MM.1S (cell line): ENCODE measurements at regions not wholly inside any gene's neighbourhood (a gene's known extent, or its start where the extent isn't known, plus 50 kb on each side); places are given as distances from the start of the nearest gene placed in this dataset.

Experiments used
- DNase-seq: peaks from one replicate; pipeline ENCODE4 v3.0.0-alpha.2; 2015
- H2AFZ ChIP-seq: fragments of 300-600 bp; sonication (generic); 2 replicates; pipeline ENCODE4 v1.6.0; 2016; ENCODE audit warnings: antibody characterized with exemption, low read length
- H3F3A ChIP-seq: fragments of 300-600 bp; sonication (generic); 2 replicates; pipeline ENCODE4 v1.6.1; 2016; ENCODE audit warnings: mild to moderate bottlenecking, antibody characterized with exemption, low read length, moderate library complexity, mixed read lengths; ENCODE audit not compliant: insufficient read depth
- H3K27ac ChIP-seq: fragments of 300-600 bp; sonication (generic); 2 replicates; pipeline ENCODE4 v1.5.1; 2016; ENCODE audit warnings: mild to moderate bottlenecking, low read length
- H3K27me3 ChIP-seq: fragments of 300-600 bp; sonication (generic); replicated peaks from 2 replicates; pipeline ENCODE4 v1.6.0; 2016; ENCODE audit warnings: low read length; ENCODE audit not compliant: insufficient read depth
- H3K36me3 ChIP-seq: fragments of 300-600 bp; sonication (generic); replicated peaks from 2 replicates; pipeline ENCODE4 v1.6.1; 2016; ENCODE audit warnings: mild to moderate bottlenecking, low read length, mixed read lengths; ENCODE audit not compliant: insufficient read depth
- H3K4me1 ChIP-seq: fragments of 300-600 bp; sonication (generic); 2 replicates; pipeline ENCODE4 v1.6.1; 2016; ENCODE audit warnings: low read length, mixed read lengths
- H3K4me2 ChIP-seq: fragments of 300-600 bp; sonication (generic); 2 replicates; pipeline ENCODE4 v1.6.0; 2016; ENCODE audit warnings: low read depth, low read length
- H3K4me3 ChIP-seq: fragments of 300-600 bp; sonication (generic); 2 replicates; pipeline ENCODE4 v1.5.1; 2016; ENCODE audit warnings: low read length, mixed read lengths
- H3K79me2 ChIP-seq: fragments of 300-600 bp; sonication (generic); 2 replicates; pipeline ENCODE4 v1.6.1; 2016; ENCODE audit warnings: mixed run types, low read length, mixed read lengths
- H3K9ac ChIP-seq: fragments of 300-600 bp; sonication (generic); 2 replicates; pipeline ENCODE4 v1.6.1; 2016; ENCODE audit warnings: low read length, mixed read lengths
- H3K9me2 ChIP-seq: fragments of 300-600 bp; sonication (generic); replicated peaks from 2 replicates; pipeline ENCODE4 v1.6.1; 2016; ENCODE audit warnings: mild to moderate bottlenecking, low read length, mixed read lengths; ENCODE audit not compliant: insufficient read depth
- H3K9me3 ChIP-seq: fragments of 300-600 bp; sonication (generic); replicated peaks from 2 replicates; pipeline ENCODE4 v1.6.1; 2016; ENCODE audit warnings: mild to moderate bottlenecking, low read length, mixed read lengths; ENCODE audit not compliant: insufficient read depth
- H4K20me1 ChIP-seq: fragments of 300-600 bp; sonication (generic); 2 replicates; pipeline ENCODE4 v1.6.1; 2016; ENCODE audit warnings: mild to moderate bottlenecking, low read length, moderate library complexity, mixed read lengths; ENCODE audit not compliant: insufficient read depth
- CTCF ChIP-seq: fragments of 300-600 bp; sonication (generic); IDR thresholded peaks from 2 replicates; pipeline ENCODE4 v1.5.1; 2016; ENCODE audit warnings: antibody characterized with exemption, low read length, mixed read lengths
- EZH2 ChIP-seq: fragments of 300-600 bp; sonication (generic); optimal IDR thresholded peaks from 2 replicates; pipeline ENCODE3; 2017; ENCODE audit warnings: low read depth, mild to moderate bottlenecking, antibody characterized with exemption, low read length, mixed read lengths
- EZH2phosphoT487 ChIP-seq: fragments of 300-600 bp; sonication (generic); IDR thresholded peaks from 2 replicates; pipeline ENCODE4 v1.6.1; 2018; ENCODE audit warnings: antibody characterized with exemption, low read length

- no peak overlapping the region for H3K27ac ChIP-seq
- no peaks in the 10 kb centered on the region for H3K79me2 ChIP-seq
- H3K4me3 ChIP-seq = no peak overlapping the region
- no peak overlapping the region for H3K9ac ChIP-seq
- no peaks in the 10 kb centered on the region for H3K9me3 ChIP-seq
- no peaks in the 10 kb centered on the region for H3K36me3 ChIP-seq
- H2AFZ ChIP-seq = no peak overlapping the region
- no peaks in the 10 kb centered on the region for H3K9me2 ChIP-seq
- TF ChIP-seq CTCF (no peak), EZH2 (no peak), EZH2phosphoT487 (no peak)
- H3K4me2 ChIP-seq = no peak overlapping the region
- no peaks in the 10 kb centered on the region for H3K27me3 ChIP-seq
- DNase-seq = no peak
- H3F3A ChIP-seq = no peaks in the 10 kb centered on the region
- no peaks in the 10 kb centered on the region for H4K20me1 ChIP-seq
- H3K4me1 ChIP-seq = no peaks in the 10 kb centered on the region
These were observed 82.9 kb upstream of the DYNLRB2 start for GRCh38 chr16:80457871-80458270.

GRCh38 chr16:80454802-80455201 is 86.0 kb upstream of the DYNLRB2 start:
- no peak for TF ChIP-seq CTCF
- TF ChIP-seq EZH2phosphoT487 = no peak
- TF ChIP-seq EZH2 = no peak
- no peaks in the 10 kb centered on the region for H3K79me2 ChIP-seq
- no peak overlapping the region for H3K4me3 ChIP-seq
- H3K9me2 ChIP-seq = no peaks in the 10 kb centered on the region
- H3K36me3 ChIP-seq = no peaks in the 10 kb centered on the region
- no peaks in the 10 kb centered on the region for H3K9me3 ChIP-seq
- no peaks in the 10 kb centered on the region for H3K4me1 ChIP-seq
- H2AFZ ChIP-seq = no peak overlapping the region
- no peak for DNase-seq
- no peaks in the 10 kb centered on the region for H3F3A ChIP-seq
- H3K27me3 ChIP-seq = no peaks in the 10 kb centered on the region
- H4K20me1 ChIP-seq = no peaks in the 10 kb centered on the region
- no peak overlapping the region for H3K27ac ChIP-seq
- no peak overlapping the region for H3K4me2 ChIP-seq
- H3K9ac ChIP-seq = no peak overlapping the region

- no peaks in the 10 kb centered on the region for H3F3A ChIP-seq
- H3K9me2 ChIP-seq = no peaks in the 10 kb centered on the region
- no peak overlapping the region for H3K27ac ChIP-seq
- no peak for TF ChIP-seq EZH2phosphoT487
- TF ChIP-seq EZH2 = no peak
- no peaks in the 10 kb centered on the region for H3K4me1 ChIP-seq
- no peaks in the 10 kb centered on the region for H3K36me3 ChIP-seq
- no peak overlapping the region for H2AFZ ChIP-seq
- no peaks in the 10 kb centered on the region for H3K9me3 ChIP-seq
- H3K4me3 ChIP-seq = no peak overlapping the region
- H3K4me2 ChIP-seq = no peak overlapping the region
- no peaks in the 10 kb centered on the region for H3K27me3 ChIP-seq
- no peak for DNase-seq
- no peak overlapping the region for H3K9ac ChIP-seq
- H4K20me1 ChIP-seq = no peaks in the 10 kb centered on the region
- no peaks in the 10 kb centered on the region for H3K79me2 ChIP-seq
These were observed 91.4 kb upstream of the DYNLRB2 start for GRCh38 chr16:80449392-80449791.

GRCh38 chr16:80447241-80447640 is 93.6 kb upstream of the DYNLRB2 start:
- Histone ChIP-seq H4K20me1 (no peaks in the 10 kb centered on the region), H3K4me1 (no peaks in the 10 kb centered on the region)

More at GRCh38 chr16:80447241-80447640, 93.6 kb upstream of the DYNLRB2 start:
- no peak overlapping the region for H3K27ac ChIP-seq
- H2AFZ ChIP-seq = no peak overlapping the region
- no peaks in the 10 kb centered on the region for H3K9me2 ChIP-seq
- H3K9me3 ChIP-seq = no peaks in the 10 kb centered on the region
- H3F3A ChIP-seq = no peaks in the 10 kb centered on the region; the same call in 1 of the 2 replicates
- no peak for DNase-seq
- no peaks in the 10 kb centered on the region for H3K79me2 ChIP-seq
- H3K36me3 ChIP-seq = no peaks in the 10 kb centered on the region
- no peak overlapping the region for H3K4me3 ChIP-seq
- TF ChIP-seq CTCF (no peak), EZH2phosphoT487 (no peak), EZH2 (no peak)
- no peak overlapping the region for H3K4me2 ChIP-seq
- no peaks in the 10 kb centered on the region for H3K27me3 ChIP-seq
- H3K9ac ChIP-seq = no peak overlapping the region
